Right lobe of liver (tissue), 6 donors: ENCODE measurements at regions not wholly inside any gene's neighbourhood (a gene's known extent, or its start where the extent isn't known, plus 50 kb on each side); places are given as distances from the start of the nearest gene placed in this dataset.

Experiments
- ATAC-seq, 4 donors: fragments of 200-7000 bp; cut with Tn5 transposase; one replicate each; pipeline ENCODE4 v1.9.1; 2020; ENCODE audit warnings: mild to moderate bottlenecking in 4 of 4, moderate library complexity in 4 of 4
- DNase-seq, 3 donors: peaks; one replicate each; pipeline ENCODE4 v3.0.0-alpha.2; 2020
- H3K27ac ChIP-seq, 3 donors: fragments of 200-600 bp; one replicate each; pipeline ENCODE4 v1.8.0; 2022
- H3K27me3 ChIP-seq, 2 donors: fragments of 200-600 bp; one replicate each; pipeline ENCODE4 v1.8.0; 2022
- H3K36me3 ChIP-seq, 4 donors: fragments of 200-600 bp; sonication (generic) in 1 of 4; one replicate each; pipeline versions ENCODE4 v1.5.1 to v1.8.0; 2017 to 2022; ENCODE audit warnings: control low read depth in 1 of 4
- H3K4me1 ChIP-seq, 4 donors: fragments of 200-600 bp; sonication (generic) in 1 of 4; one replicate each; pipeline versions ENCODE4 v1.5.1 to v1.8.0; 2017 to 2022; ENCODE audit warnings: control low read depth in 1 of 4
- H3K4me3 ChIP-seq, 3 donors: fragments of 200-600 bp; one replicate each; pipeline ENCODE4 v1.8.0; 2022
- H3K9me3 ChIP-seq, 4 donors: fragments of 200-600 bp; sonication (generic) in 1 of 4; one replicate each; pipeline versions ENCODE4 v1.5.1 to v1.8.0; 2017 to 2022; ENCODE audit warnings: control low read depth in 1 of 4
- CTCF ChIP-seq, 4 donors: fragments of 200-600 bp in 3 of 4; fragments of 450-650 bp in 1 of 4; IDR thresholded peaks; one replicate each; pipeline versions ENCODE4 v1.5.1 to v1.8.0; 2016 to 2022; ENCODE audit warnings: antibody characterized with exemption in 4 of 4, mild to moderate bottlenecking in 2 of 4
- POLR2A ChIP-seq: fragments of 450-650 bp; IDR thresholded peaks from one replicate; pipeline ENCODE4 v1.6.1; 2017; ENCODE audit warnings: antibody characterized with exemption, mild to moderate bottlenecking
- WGBS: methylation state at CpG from one replicate; pipeline ENCODE4 v1.1.6; 2018; ENCODE audit warnings: low coverage, low lambda C conversion rate; ENCODE audit not compliant: insufficient coverage; ENCODE audit errors: missing lambda C conversion rate; 5-methylcytosine and 5-hydroxymethylcytosine counted together
- intact Hi-C, 2 donors: fragments of 100-400 bp; cut with DNase I; formaldehyde crosslinking; loops; one replicate each; pipeline versions ENCODE4 v1.11.2 to v1.14.1; 2022
- donor health status: DM: no; HTN: yes; CAD: no.
- donor health status: DM: no; HTN: no; CAD: no.
- donor health status: DM: no; HTN: no; CAD: no.
- donor health status: DM: no; HTN: yes; CAD: no.
- donor health status: DM: no; HTN: yes; CAD: no.

GRCh38 chr9:88757406-88758010 is 222.5 kb downstream of the NXNL2 start:
- ATAC-seq (no peak), DNase-seq (no peak)
- TF ChIP-seq POLR2A = no peak
- TF ChIP-seq CTCF (IDR thresholded peaks at IDR 0.05) = no peak
- 73% methylated on average over 7 of the region's 9 CpGs for WGBS
- H3K4me1 ChIP-seq = no peaks in the 10 kb centered on the region
- intact Hi-C loops = no loop called here
- H3K36me3 ChIP-seq = no peaks in the 10 kb centered on the region
- no peaks in the 10 kb centered on the region for H3K27me3 ChIP-seq
- H3K27ac ChIP-seq = no peak overlapping the region
- H3K4me3 ChIP-seq = no peak overlapping the region
- H3K9me3 ChIP-seq = no peaks in the 10 kb centered on the region

GRCh38 chr9:88759364-88759763 is 224.4 kb downstream of the NXNL2 start:
- TF ChIP-seq CTCF (IDR thresholded peaks at IDR 0.05) (no peak), POLR2A (no peak)
- no peaks in the 10 kb centered on the region for H3K9me3 ChIP-seq
- H3K36me3 ChIP-seq = no peaks in the 10 kb centered on the region
- DNase-seq (no peak), ATAC-seq (no peak)
- intact Hi-C loops = no loop called here
- WGBS = 74% methylated on average over 5 of the region's 5 CpGs
- no peak overlapping the region for H3K4me3 ChIP-seq
- no peaks in the 10 kb centered on the region for H3K27me3 ChIP-seq
- H3K27ac ChIP-seq = no peak overlapping the region
- no peaks in the 10 kb centered on the region for H3K4me1 ChIP-seq

- no peaks in the 10 kb centered on the region for H3K27me3 ChIP-seq
- H3K36me3 ChIP-seq = no peaks in the 10 kb centered on the region
- H3K27ac ChIP-seq = no peak overlapping the region
- intact Hi-C loops = no loop called here
- DNase-seq (no peak), ATAC-seq (no peak)
- H3K9me3 ChIP-seq = no peaks in the 10 kb centered on the region
- TF ChIP-seq POLR2A (no peak), CTCF (IDR thresholded peaks at IDR 0.05) (no peak)
- no peaks in the 10 kb centered on the region for H3K4me1 ChIP-seq
- WGBS = 72% methylated on average over 4 of the region's 4 CpGs
- H3K4me3 ChIP-seq = no peak overlapping the region
Measured at GRCh38 chr9:88766778-88767503, 224.3 kb upstream of the S1PR3 start.

- Histone ChIP-seq H3K36me3 (no peaks in the 10 kb centered on the region), H3K27me3 (no peaks in the 10 kb centered on the region), H3K9me3 (no peaks in the 10 kb centered on the region), H3K27ac (no peak overlapping the region), H3K4me3 (no peak overlapping the region), H3K4me1 (no peaks in the 10 kb centered on the region)
- TF ChIP-seq POLR2A = no peak
- no peak for TF ChIP-seq CTCF (IDR thresholded peaks at IDR 0.05)
- DNase-seq (no peak), ATAC-seq (no peak)
- intact Hi-C loops = no loop called here
Measured at GRCh38 chr9:88767504-88767790, 223.8 kb upstream of the S1PR3 start.
